ENCODE measurements at regions not wholly inside any gene's neighbourhood (a gene's known extent, or its start where the extent isn't known, plus 50 kb on each side); places are given as distances from the start of the nearest gene placed in this dataset.

DNA sequence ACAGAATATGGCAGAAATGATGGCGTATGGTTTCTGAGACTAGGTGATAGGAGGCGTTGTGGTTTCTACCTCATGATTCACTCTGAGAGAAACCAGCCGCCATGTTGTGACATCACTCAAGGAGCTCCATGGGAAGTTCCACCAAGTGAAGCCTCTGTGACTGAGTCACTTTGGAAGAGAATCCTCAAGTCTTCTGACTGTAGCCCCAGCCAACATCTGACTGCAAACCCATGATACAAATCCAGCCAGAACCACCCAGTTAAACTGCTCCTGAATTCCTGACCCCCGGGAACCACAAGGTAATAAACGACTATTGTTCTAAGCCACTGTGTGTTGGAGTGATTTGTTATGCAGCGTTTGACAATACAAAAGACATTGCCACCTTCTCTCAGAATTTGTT is 91.1 kb upstream of the CARD11 start:
- TF ChIP-seq POLR2AphosphoS5 (IDR thresholded peaks at IDR 0.05) (no peak), SMC3 (conservative IDR thresholded peaks at IDR 0.05; ENCODE audit: poor library complexity) (no peak), MXI1 (conservative IDR thresholded peaks at IDR 0.05; ENCODE audit: poor library complexity, severe bottlenecking) (no peak), RAD21 (conservative IDR thresholded peaks at IDR 0.05) (no peak), EZH2 (IDR thresholded peaks at IDR 0.05; ENCODE audit: borderline replicate concordance, insufficient read depth, low read length, poor library complexity, severe bottlenecking) (no peak), TAF1 (IDR thresholded peaks at IDR 0.05; ENCODE audit: low read depth) (no peak), REST (IDR thresholded peaks at IDR 0.05; ENCODE audit: borderline replicate concordance) (no peak), EP300 (conservative IDR thresholded peaks at IDR 0.05; ENCODE audit: poor library complexity, severe bottlenecking) (no peak)
- TF ChIP-seq, protein P1, sequence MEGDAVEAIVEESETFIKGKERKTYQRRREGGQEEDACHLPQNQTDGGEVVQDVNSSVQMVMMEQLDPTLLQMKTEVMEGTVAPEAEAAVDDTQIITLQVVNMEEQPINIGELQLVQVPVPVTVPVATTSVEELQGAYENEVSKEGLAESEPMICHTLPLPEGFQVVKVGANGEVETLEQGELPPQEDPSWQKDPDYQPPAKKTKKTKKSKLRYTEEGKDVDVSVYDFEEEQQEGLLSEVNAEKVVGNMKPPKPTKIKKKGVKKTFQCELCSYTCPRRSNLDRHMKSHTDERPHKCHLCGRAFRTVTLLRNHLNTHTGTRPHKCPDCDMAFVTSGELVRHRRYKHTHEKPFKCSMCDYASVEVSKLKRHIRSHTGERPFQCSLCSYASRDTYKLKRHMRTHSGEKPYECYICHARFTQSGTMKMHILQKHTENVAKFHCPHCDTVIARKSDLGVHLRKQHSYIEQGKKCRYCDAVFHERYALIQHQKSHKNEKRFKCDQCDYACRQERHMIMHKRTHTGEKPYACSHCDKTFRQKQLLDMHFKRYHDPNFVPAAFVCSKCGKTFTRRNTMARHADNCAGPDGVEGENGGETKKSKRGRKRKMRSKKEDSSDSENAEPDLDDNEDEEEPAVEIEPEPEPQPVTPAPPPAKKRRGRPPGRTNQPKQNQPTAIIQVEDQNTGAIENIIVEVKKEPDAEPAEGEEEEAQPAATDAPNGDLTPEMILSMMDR (IDR thresholded peaks at IDR 0.05; ENCODE audit: poor library complexity, severe bottlenecking): no peak
- Histone ChIP-seq H3K4me3 (ENCODE audit: low read length) (no peak overlapping the region), H3K79me2 (replicated peaks; ENCODE audit: insufficient read depth, low read length) (no peaks in the 10 kb centered on the region), H3K9ac (ENCODE audit: low read length) (no peak overlapping the region), H3K27me3 (ENCODE audit: insufficient read depth, low read depth, low read length) (no peaks in the 10 kb centered on the region), H3K4me2 (ENCODE audit: low read length) (no peak overlapping the region), H4K20me1 (ENCODE audit: insufficient read depth) (no peaks in the 10 kb centered on the region), H3K9me3 (ENCODE audit: low read length) (peaks cover 3% of the 10 kb centered on the region), H3F3A (ENCODE audit: insufficient read depth, low read length, poor library complexity, severe bottlenecking) (no peaks in the 10 kb centered on the region), H3K27ac (ENCODE audit: low read length) (no peak overlapping the region), H2AFZ (ENCODE audit: low read depth, low read length) (no peak overlapping the region), H3K36me3 (ENCODE audit: insufficient read depth, low read length) (no peaks in the 10 kb centered on the region), H3K9me2 (ENCODE audit: insufficient read depth, low read length) (no peaks in the 10 kb centered on the region)

GRCh38 chr7:3135626-3136025 is 92.0 kb upstream of the CARD11 start:
- Histone ChIP-seq H3F3A (ENCODE audit: insufficient read depth, low read length, poor library complexity, severe bottlenecking) (no peaks in the 10 kb centered on the region), H3K36me3 (ENCODE audit: insufficient read depth, low read length) (no peaks in the 10 kb centered on the region), H4K20me1 (ENCODE audit: insufficient read depth) (no peaks in the 10 kb centered on the region), H3K79me2 (replicated peaks; ENCODE audit: insufficient read depth, low read length) (no peaks in the 10 kb centered on the region), H3K9ac (ENCODE audit: low read length) (no peak overlapping the region), H3K27me3 (ENCODE audit: insufficient read depth, low read depth, low read length) (no peaks in the 10 kb centered on the region), H3K9me3 (ENCODE audit: low read length) (peaks cover 3% of the 10 kb centered on the region), H3K4me2 (ENCODE audit: low read length) (no peak overlapping the region), H3K27ac (ENCODE audit: low read length) (no peak overlapping the region), H3K9me2 (ENCODE audit: insufficient read depth, low read length) (no peaks in the 10 kb centered on the region), H3K4me3 (ENCODE audit: low read length) (no peak overlapping the region), H2AFZ (ENCODE audit: low read depth, low read length) (no peak overlapping the region)
- TF ChIP-seq POLR2AphosphoS5 (IDR thresholded peaks at IDR 0.05): no peak
- no peak for TF ChIP-seq MXI1 (conservative IDR thresholded peaks at IDR 0.05; ENCODE audit: poor library complexity, severe bottlenecking)
- TF ChIP-seq RAD21 (conservative IDR thresholded peaks at IDR 0.05): no peak
- no peak for TF ChIP-seq REST (IDR thresholded peaks at IDR 0.05; ENCODE audit: borderline replicate concordance)
- TF ChIP-seq, protein P1 (IDR thresholded peaks at IDR 0.05; ENCODE audit: poor library complexity, severe bottlenecking): no peak
- no peak for TF ChIP-seq SMC3 (conservative IDR thresholded peaks at IDR 0.05; ENCODE audit: poor library complexity)

Measured in neural cell (in vitro differentiated cells).